ENCODE measurements at regions not wholly inside any gene's neighbourhood (a gene's known extent, or its start where the extent isn't known, plus 50 kb on each side); places are given as distances from the start of the nearest gene placed in this dataset.

- H3K27me3 ChIP-seq (ENCODE audit: insufficient read depth, low read depth, severe bottlenecking), result no peaks in the 10 kb centered on the region
Measured at GRCh38 chr3:15958692-15959433, 161.1 kb upstream of the ANKRD28 start.

DNA sequence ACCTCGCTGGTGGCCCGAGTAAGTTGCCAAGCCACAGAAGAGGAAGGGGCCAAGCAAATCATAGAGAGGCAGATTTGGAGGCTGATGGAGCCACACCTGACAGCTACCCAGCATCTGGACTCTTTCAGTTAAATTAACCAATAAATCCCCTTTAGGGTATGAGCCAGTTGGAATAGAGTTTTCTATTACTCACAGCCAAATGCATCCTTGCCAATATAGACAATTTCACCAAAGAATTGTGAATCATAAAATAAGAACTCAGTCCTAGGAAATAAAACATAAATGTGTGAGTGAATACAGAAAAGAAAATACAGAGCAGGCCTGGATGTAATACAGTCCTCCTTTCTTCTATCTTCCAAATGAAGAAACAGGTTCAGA, 161.6 kb upstream of the ANKRD28 start:
- TF ChIP-seq CTCF (IDR thresholded peaks at IDR 0.05; ENCODE audit: low read depth, low read length), result no peak
- no peak for DNase-seq
- Histone ChIP-seq H3K4me3 (ENCODE audit: low read depth, low read length) (no peak overlapping the region), H3K9me3 (ENCODE audit: severe bottlenecking) (no peaks in the 10 kb centered on the region), H3K27ac (no peak overlapping the region), H3K27me3 (ENCODE audit: insufficient read depth, low read depth, severe bottlenecking) (no peaks in the 10 kb centered on the region), H3K36me3 (no peaks in the 10 kb centered on the region)

More at GRCh38 chr3:15958692-15959433, 161.1 kb upstream of the ANKRD28 start:
- H3K4me3 ChIP-seq (ENCODE audit: low read depth, low read length), result no peak overlapping the region
- H3K36me3 ChIP-seq, result no peaks in the 10 kb centered on the region
- no peak for TF ChIP-seq CTCF (IDR thresholded peaks at IDR 0.05; ENCODE audit: low read depth, low read length)
- no peak overlapping the region for H3K27ac ChIP-seq
- H3K9me3 ChIP-seq (ENCODE audit: severe bottlenecking), result no peaks in the 10 kb centered on the region
- DNase-seq, result no peak

GRCh38 chr3:15964605-15965442, 167.0 kb upstream of the ANKRD28 start:
- Histone ChIP-seq H3K36me3 (no peaks in the 10 kb centered on the region), H3K9me3 (ENCODE audit: severe bottlenecking) (no peaks in the 10 kb centered on the region), H3K27ac (no peak overlapping the region), H3K27me3 (ENCODE audit: insufficient read depth, low read depth, severe bottlenecking) (no peaks in the 10 kb centered on the region), H3K4me3 (ENCODE audit: low read depth, low read length) (no peak overlapping the region)
- TF ChIP-seq CTCF (IDR thresholded peaks at IDR 0.05; ENCODE audit: low read depth, low read length), result no peak
- DNase-seq, result no peak

DNA sequence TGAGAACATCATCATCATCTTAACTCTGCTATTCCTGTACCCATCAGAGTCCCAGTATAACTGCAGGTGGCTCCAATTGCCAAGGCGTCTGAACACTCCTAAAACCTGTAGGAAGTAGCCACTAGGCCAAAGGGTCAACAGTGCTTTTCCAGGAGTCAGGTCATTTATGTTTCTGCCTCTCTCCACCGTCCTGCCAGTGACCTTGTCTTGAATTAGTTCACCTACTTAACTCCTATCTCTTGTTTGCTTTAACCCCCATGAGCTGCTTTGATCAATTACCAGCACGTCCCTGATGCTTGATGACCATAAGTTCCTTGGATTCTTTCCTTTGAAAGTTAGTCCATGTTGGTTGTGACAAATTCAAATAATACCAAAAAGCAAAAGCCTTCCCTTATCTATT, 169.8 kb upstream of the ANKRD28 start:
- Histone ChIP-seq H3K9me3 (ENCODE audit: severe bottlenecking) (no peaks in the 10 kb centered on the region), H3K27ac (no peak overlapping the region), H3K36me3 (no peaks in the 10 kb centered on the region), H3K4me3 (ENCODE audit: low read depth, low read length) (no peak overlapping the region), H3K27me3 (ENCODE audit: insufficient read depth, low read depth, severe bottlenecking) (no peaks in the 10 kb centered on the region)
- no peak for TF ChIP-seq CTCF (IDR thresholded peaks at IDR 0.05; ENCODE audit: low read depth, low read length)
- no peak for DNase-seq

DNA sequence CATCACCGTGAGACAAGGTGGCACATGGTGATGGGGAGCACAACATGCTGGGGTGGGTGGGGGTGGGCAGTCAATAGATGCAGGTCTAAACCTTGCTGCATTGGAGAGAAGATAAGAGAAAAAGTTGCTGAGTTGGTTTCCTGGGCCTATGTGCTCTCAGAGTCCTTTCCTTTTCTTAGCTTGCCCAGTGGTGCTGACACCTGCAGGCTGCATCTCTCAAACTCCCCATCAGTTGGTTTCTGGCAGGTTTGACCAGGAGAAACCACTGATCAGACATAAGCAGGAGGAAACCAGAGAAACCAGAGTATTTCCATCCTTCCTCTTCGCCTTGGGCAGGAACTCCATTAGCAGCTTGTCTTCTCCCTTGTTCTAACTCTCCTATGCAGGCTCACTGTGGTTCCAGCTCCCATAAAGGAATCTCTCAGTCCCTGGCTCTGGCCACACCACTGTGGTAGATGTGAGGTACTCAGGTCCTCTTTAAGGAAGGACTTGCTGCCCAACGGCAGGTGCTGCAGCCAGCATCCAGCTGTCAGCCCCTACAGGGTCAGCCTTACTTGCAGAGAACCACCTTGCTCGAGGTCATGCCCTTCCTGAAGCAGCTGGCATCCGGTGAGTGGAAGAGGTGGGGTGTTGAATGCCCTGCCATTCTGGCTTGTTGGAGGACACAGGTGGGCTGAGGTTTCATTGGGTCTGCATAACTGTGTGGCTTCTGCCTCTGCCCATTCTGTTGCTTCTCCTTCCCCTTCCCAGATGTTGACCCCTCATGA, 172.3 kb upstream of the ANKRD28 start:
- no peak overlapping the region for H3K4me3 ChIP-seq (ENCODE audit: low read depth, low read length)
- no peaks in the 10 kb centered on the region for H3K36me3 ChIP-seq
- H3K27ac ChIP-seq, result no peak overlapping the region
- no peaks in the 10 kb centered on the region for H3K27me3 ChIP-seq (ENCODE audit: insufficient read depth, low read depth, severe bottlenecking)
- TF ChIP-seq CTCF (IDR thresholded peaks at IDR 0.05; ENCODE audit: low read depth, low read length), result no peak
- DNase-seq, result no peak
- H3K9me3 ChIP-seq (ENCODE audit: severe bottlenecking), result no peaks in the 10 kb centered on the region
